Kidney (tissue), 13 donors: ENCODE measurements at regions not wholly inside any gene's neighbourhood (a gene's known extent, or its start where the extent isn't known, plus 50 kb on each side); places are given as distances from the start of the nearest gene placed in this dataset.

Source experiments
- DNase-seq, 5 donors: peaks; one replicate each; pipeline ENCODE4 v3.0.0-alpha.2; 2013 to 2020
- FAIRE-seq: peaks from 2 replicates; lab custom pipeline; 2012; peaks lifted over from hg19 to GRCh38; lab: Jason Lieb, UNC
- H3K27ac ChIP-seq, 2 donors: one replicate each; pipeline ENCODE4 v1.7.0; 2013; ENCODE audit warnings: low read depth in 2 of 2, low read length in 2 of 2, inconsistent platforms in 1 of 2
- H3K27me3 ChIP-seq: one replicate; pipeline ENCODE4 v1.7.1; 2013; ENCODE audit warnings: low read length, inconsistent platforms; ENCODE audit not compliant: control insufficient read depth, insufficient read depth
- H3K36me3 ChIP-seq, 3 donors: one replicate each; pipeline versions ENCODE4 v1.7.0 to v1.7.1; 2013; ENCODE audit warnings: low read length in 3 of 3, control low read depth in 1 of 3, inconsistent platforms in 1 of 3; ENCODE audit not compliant: insufficient read depth in 3 of 3, control insufficient read depth in 2 of 3
- H3K4me1 ChIP-seq, 3 donors: one replicate each; pipeline versions ENCODE4 v1.7.0 to v1.7.1; 2013; ENCODE audit warnings: low read length in 3 of 3, inconsistent platforms in 1 of 3, low read depth in 1 of 3; ENCODE audit not compliant: control insufficient read depth in 2 of 3, insufficient read depth in 2 of 3
- H3K4me3 ChIP-seq, 3 donors: one replicate each; pipeline versions ENCODE4 v1.7.0 to v1.8.1; 2013; ENCODE audit warnings: low read length in 3 of 3, control low read depth in 1 of 3, inconsistent platforms in 1 of 3
- H3K9ac ChIP-seq, 3 donors: one replicate each; pipeline versions ENCODE4 v1.7.0 to v1.7.1; 2013; ENCODE audit warnings: low read length in 3 of 3, control low read depth in 1 of 3, inconsistent platforms in 1 of 3
- H3K9me3 ChIP-seq, 3 donors: one replicate each; pipeline versions ENCODE4 v1.7.0 to v1.7.1; 2013; ENCODE audit warnings: low read length in 3 of 3, control low read depth in 1 of 3, inconsistent platforms in 1 of 3; ENCODE audit not compliant: control insufficient read depth in 2 of 3, insufficient read depth in 1 of 3
- CTCF ChIP-seq: IDR thresholded peaks from 3 replicates; pipeline ENCODE4 v1.5.1; 2012; ENCODE audit warnings: mild to moderate bottlenecking, moderate library complexity, borderline replicate concordance; ENCODE audit not compliant: insufficient read depth; ENCODE audit errors: extremely low read depth
- intact Hi-C: fragments of 100-400 bp; cut with DNase I; formaldehyde crosslinking; loops from one replicate; pipeline ENCODE4 v1.11.1; 2022
- donor health status: control.
- donor health status: control.
- donor health status: control.
- donor health status: control.
- donor health status: control.
- donor health status: DM: yes; HTN: yes; CAD: no.
- donor health status: Normal renal cell carcinoma (clear cell type).

- H3K9ac ChIP-seq = no peak overlapping the region
- H3K36me3 ChIP-seq = no peaks in the 10 kb centered on the region
- no peaks in the 10 kb centered on the region for H3K9me3 ChIP-seq
- TF ChIP-seq CTCF = no peak
- H3K4me3 ChIP-seq = no peak overlapping the region
- FAIRE-seq (no peak), DNase-seq (no peak)
- intact Hi-C loops = no loop called here
- no peaks in the 10 kb centered on the region for H3K27me3 ChIP-seq
- H3K27ac ChIP-seq = no peak overlapping the region
- H3K4me1 ChIP-seq = no peaks in the 10 kb centered on the region
Observed at GRCh38 chr1:228883535-228883934, 148.3 kb downstream of the RHOU start.

DNA sequence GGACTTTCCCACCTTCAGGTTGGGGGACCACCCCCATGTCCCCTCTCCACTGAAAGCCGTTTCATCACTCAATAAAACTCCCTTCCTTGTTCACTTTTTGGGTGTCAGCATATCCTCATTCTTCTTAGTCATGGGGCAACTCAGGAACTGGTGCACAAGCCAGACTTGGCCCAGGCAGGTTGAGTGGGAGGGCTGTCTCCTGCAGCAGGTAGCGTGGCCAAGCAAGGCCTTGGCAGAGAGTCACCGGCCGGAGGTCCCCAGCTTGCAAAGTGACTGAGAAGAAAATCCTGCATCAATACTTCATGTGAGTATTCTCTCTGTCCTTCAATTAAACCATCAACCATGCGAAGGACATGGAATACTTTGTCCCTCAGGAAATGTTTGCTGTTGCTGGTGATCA is 148.9 kb downstream of the RHOU start:
- no peaks in the 10 kb centered on the region for H3K4me1 ChIP-seq
- no peak for DNase-seq

DNA sequence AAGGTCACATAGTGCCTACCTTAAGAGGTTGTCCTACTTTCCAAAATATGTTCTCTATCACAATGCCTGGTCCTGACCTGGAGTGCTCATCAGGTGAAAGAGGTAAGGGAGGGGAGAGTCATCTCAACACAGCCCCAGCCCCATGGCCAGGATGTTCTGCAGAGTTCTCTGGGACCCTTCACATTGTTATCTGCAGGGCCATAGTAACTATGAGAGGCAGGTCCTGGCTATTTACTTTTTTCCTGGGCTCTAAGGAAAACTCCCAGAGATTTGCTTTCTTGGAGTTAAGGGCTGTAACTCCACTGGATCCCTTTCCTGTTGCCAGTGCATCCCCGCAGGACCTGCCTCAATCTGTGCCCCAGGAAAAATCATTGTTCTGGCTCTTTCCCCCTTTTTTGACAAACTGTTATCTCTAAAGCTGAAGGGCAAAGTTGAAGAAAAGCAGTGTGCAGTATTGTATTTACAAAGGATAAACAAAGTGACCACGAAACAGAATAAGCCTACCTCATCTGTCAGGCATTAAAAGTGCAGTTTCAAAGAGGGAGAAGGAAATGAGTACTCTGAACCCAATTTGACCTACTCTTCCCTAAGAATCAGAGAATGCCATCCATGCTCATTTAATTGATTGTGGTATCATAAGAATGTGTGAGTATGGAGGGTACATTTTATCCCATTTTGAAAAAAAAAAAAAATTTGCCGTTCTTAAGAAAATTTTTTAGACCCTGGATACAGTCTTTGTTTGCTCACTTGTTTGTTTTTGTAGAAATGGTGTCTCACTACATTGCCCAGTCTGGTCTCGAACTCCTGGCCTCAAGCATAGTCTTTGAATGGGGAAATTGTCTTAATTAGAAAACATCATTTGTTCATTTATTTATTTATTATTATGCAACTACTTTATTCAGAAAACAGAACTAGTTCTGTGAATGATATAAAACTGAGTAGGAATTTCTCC is 149.6 kb downstream of the RHOU start:
- H3K27ac ChIP-seq = no peak overlapping the region
- H3K4me1 ChIP-seq = no peaks in the 10 kb centered on the region
- H3K9ac ChIP-seq = no peak overlapping the region
- no peak for TF ChIP-seq CTCF
- intact Hi-C loops = no loop called here
- H3K27me3 ChIP-seq = no peaks in the 10 kb centered on the region
- no peaks in the 10 kb centered on the region for H3K36me3 ChIP-seq
- no peak for FAIRE-seq
- no peak for DNase-seq
- H3K4me3 ChIP-seq = no peak overlapping the region
- H3K9me3 ChIP-seq = no peaks in the 10 kb centered on the region

More for the DNA sequence above, 148.9 kb downstream of the RHOU start:
- Histone ChIP-seq H3K9ac (no peak overlapping the region), H3K4me3 (no peak overlapping the region), H3K36me3 (no peaks in the 10 kb centered on the region), H3K27ac (no peak overlapping the region), H3K27me3 (no peaks in the 10 kb centered on the region), H3K9me3 (no peaks in the 10 kb centered on the region)
- intact Hi-C loops = no loop called here
- TF ChIP-seq CTCF = no peak
- no peak for FAIRE-seq
